Neutrophil (primary cell): ENCODE measurements at regions not wholly inside any gene's neighbourhood (a gene's known extent, or its start where the extent isn't known, plus 50 kb on each side); places are given as distances from the start of the nearest gene placed in this dataset.

Experiments
- H3K27ac ChIP-seq: fragments of 200-600 bp; sonication (generic); 2 replicates; pipeline ENCODE4 v1.5.1; 2016; ENCODE audit warnings: mild to moderate bottlenecking, moderate library complexity
- H3K27me3 ChIP-seq: fragments of 200-600 bp; sonication (generic); 2 replicates; pipeline ENCODE4 v1.6.0; 2016; ENCODE audit warnings: mild to moderate bottlenecking
- H3K36me3 ChIP-seq: fragments of 200-600 bp; sonication (generic); 2 replicates; pipeline ENCODE4 v1.5.1; 2017
- H3K4me1 ChIP-seq, 2 experiments: fragments of 200-600 bp in 1 of 2; sonication (generic) in 1 of 2; 1 replicate in 1 of 2; 2 replicates in 1 of 2; pipeline versions ENCODE4 v1.5.1 to v1.6.1; 2013 to 2016; ENCODE audit warnings: low read depth in 1 of 2, low read length in 1 of 2, mild to moderate bottlenecking in 1 of 2, moderate library complexity in 1 of 2; ENCODE audit not compliant: control insufficient read depth in 1 of 2, insufficient read depth in 1 of 2
- H3K4me3 ChIP-seq, 2 experiments: fragments of 200-600 bp in 1 of 2; sonication (generic) in 1 of 2; 1 replicate in 1 of 2; 2 replicates in 1 of 2; pipeline ENCODE4 v1.5.1; 2013 to 2016; ENCODE audit warnings: low read depth in 1 of 2, low read length in 1 of 2, mild to moderate bottlenecking in 1 of 2, moderate library complexity in 1 of 2
- H3K9me3 ChIP-seq: fragments of 200-600 bp; sonication (generic); 2 replicates; pipeline ENCODE4 v1.5.1; 2016
- TF ChIP-seq, protein P1 (sequence below): fragments of 200-600 bp; sonication (generic); IDR thresholded peaks from 2 replicates; pipeline ENCODE4 v1.5.1; 2016; ENCODE audit warnings: antibody characterized with exemption

DNA sequence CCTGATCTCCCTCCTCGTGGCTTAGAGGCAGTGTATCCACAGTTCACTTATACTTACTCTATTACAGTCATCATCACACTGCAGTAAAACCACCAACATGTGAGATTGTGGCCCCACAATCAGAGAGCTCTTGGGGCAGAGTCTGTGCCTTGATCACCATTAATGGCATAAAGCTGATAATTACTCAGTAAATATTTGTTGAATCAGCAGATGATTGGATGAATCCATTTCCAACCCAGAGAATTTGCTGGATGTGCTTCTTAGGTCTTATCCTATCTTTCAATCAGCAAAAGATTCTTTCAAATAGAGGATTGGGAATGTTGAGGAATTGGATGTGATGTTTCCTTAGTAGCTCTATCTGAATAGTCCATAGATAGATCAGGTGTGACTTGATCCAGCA, 88.8 kb upstream of the PITX1 start:
- Histone ChIP-seq H3K4me3 (no peak overlapping the region), H3K27ac (no peak overlapping the region), H3K9me3 (no peaks in the 10 kb centered on the region), H3K4me1 (no peaks in the 10 kb centered on the region), H3K36me3 (no peaks in the 10 kb centered on the region), H3K27me3 (peaks cover 30% of the 10 kb centered on the region)
- TF ChIP-seq, protein P1, sequence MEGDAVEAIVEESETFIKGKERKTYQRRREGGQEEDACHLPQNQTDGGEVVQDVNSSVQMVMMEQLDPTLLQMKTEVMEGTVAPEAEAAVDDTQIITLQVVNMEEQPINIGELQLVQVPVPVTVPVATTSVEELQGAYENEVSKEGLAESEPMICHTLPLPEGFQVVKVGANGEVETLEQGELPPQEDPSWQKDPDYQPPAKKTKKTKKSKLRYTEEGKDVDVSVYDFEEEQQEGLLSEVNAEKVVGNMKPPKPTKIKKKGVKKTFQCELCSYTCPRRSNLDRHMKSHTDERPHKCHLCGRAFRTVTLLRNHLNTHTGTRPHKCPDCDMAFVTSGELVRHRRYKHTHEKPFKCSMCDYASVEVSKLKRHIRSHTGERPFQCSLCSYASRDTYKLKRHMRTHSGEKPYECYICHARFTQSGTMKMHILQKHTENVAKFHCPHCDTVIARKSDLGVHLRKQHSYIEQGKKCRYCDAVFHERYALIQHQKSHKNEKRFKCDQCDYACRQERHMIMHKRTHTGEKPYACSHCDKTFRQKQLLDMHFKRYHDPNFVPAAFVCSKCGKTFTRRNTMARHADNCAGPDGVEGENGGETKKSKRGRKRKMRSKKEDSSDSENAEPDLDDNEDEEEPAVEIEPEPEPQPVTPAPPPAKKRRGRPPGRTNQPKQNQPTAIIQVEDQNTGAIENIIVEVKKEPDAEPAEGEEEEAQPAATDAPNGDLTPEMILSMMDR: no peak

DNA sequence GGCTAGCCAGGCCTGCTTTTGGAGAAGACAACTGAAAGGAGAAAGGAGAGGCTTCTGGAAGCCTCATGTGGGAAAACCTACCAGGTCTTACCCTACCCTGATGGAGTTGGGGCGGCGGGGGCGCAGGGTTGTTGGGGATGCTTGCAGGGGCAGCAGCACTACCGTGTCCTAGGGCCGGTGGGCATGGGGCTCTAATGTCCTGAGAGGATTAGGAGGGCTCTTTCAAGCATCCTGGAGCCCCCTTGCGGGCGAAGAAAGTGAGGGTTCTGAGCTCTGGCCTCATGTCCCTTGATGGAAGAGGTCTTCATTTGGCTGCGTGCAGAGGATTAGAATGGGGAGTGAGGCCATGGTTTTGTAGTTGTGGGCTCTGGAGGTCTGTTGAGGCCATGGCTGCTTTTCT, 86.9 kb upstream of the PITX1 start:
- no peaks in the 10 kb centered on the region for H3K4me1 ChIP-seq
- no peaks in the 10 kb centered on the region for H3K9me3 ChIP-seq
- peaks cover 28% of the 10 kb centered on the region for H3K27me3 ChIP-seq
- TF ChIP-seq, protein P1: no peak
- no peak overlapping the region for H3K4me3 ChIP-seq
- H3K27ac ChIP-seq: no peak overlapping the region
- H3K36me3 ChIP-seq: no peaks in the 10 kb centered on the region

DNA sequence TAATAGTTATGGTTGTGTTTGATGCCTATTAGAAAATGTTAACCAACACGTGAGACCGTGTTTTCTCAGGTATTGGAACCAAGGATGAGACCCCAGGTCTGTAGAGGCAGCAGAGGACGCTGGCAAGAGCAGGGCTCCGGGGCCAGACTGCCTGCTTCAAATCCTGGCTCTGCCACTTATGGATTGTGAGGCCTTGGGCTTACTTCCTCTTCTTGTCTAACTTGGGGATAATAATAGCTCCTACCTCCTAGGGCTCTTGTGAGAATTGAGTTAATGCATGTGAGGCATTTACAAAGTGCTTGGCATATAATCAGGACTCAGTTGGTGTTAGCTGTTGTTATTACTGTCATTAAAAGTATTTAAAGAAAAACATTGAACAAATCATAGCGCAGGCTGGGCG, 85.5 kb upstream of the PITX1 start:
- H3K36me3 ChIP-seq: no peaks in the 10 kb centered on the region
- TF ChIP-seq, protein P1: no peak
- H3K9me3 ChIP-seq: no peaks in the 10 kb centered on the region
- peaks cover 18% of the 10 kb centered on the region for H3K27me3 ChIP-seq
- H3K27ac ChIP-seq: no peak overlapping the region
- H3K4me3 ChIP-seq: no peak overlapping the region
- no peaks in the 10 kb centered on the region for H3K4me1 ChIP-seq

DNA sequence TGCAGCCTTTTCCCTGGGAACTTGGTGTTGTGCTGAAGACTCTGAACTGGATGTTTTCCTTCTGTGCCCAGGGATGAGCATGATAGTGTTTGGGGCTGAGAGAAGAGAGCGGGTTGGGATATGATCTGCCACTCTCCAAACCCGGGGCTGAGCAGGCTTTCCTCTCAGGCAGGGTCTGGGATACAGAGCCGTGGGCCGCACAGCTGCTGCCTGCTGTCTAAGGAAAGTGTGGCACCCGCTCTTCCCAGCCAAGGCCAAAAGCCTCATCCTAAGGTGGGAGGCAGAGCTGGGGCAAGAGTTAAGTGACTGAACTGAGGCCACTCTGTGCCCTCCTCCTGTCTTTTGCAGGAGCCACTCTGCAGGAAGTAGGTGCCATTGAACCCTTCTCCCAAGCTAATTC, 83.6 kb upstream of the PITX1 start:
- no peaks in the 10 kb centered on the region for H3K4me1 ChIP-seq
- no peak overlapping the region for H3K4me3 ChIP-seq
- no peak overlapping the region for H3K27ac ChIP-seq
- TF ChIP-seq, protein P1: no peak
- H3K9me3 ChIP-seq: no peaks in the 10 kb centered on the region
- H3K27me3 ChIP-seq: peaks cover 3% of the 10 kb centered on the region
- no peaks in the 10 kb centered on the region for H3K36me3 ChIP-seq

DNA sequence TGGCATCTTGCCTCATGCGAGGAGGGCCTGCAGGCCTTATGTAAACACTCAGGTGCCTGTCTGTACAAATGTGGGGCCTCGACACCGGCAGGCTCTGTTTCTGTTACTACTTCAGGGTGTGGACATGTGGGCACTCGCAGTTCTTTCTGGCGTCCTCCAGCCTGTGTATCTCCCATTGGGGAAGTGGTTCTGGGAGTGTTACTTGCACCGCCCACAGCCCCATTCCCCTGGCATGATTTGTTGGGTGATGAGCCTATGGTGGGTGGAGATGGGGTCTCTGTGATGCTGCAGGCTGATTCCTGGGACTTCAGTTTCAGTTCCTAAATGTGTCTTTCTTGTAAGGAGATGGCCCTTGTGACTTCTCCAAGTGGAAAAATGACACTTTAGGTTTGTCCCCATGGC, 82.1 kb upstream of the PITX1 start:
- TF ChIP-seq, protein P1: no peak
- Histone ChIP-seq H3K27ac (no peak overlapping the region), H3K4me1 (no peaks in the 10 kb centered on the region), H3K27me3 (no peaks in the 10 kb centered on the region), H3K4me3 (no peak overlapping the region), H3K9me3 (no peaks in the 10 kb centered on the region), H3K36me3 (no peaks in the 10 kb centered on the region)

DNA sequence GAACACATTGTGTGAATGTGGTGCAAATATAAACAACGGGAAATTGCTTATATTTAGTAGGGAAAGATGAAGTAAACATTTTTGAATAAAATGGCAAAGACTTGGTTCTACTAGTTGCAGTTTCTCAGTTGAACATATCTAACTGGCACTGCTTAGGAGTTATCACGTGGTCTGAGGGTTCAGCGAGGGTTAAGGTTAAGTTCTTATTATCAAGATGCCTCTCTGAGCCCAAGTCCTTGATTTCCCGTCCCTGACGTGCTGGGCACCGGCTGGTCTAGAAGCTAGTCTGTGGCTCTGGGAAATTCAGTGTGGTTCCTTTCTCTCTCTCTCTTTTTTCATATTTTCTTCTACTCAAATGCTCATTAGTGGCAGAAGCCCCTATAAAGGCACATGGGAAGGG, 81.6 kb upstream of the PITX1 start:
- H3K27me3 ChIP-seq: no peaks in the 10 kb centered on the region
- H3K36me3 ChIP-seq: no peaks in the 10 kb centered on the region
- H3K9me3 ChIP-seq: no peaks in the 10 kb centered on the region
- H3K4me3 ChIP-seq: no peak overlapping the region
- TF ChIP-seq, protein P1: no peak
- no peaks in the 10 kb centered on the region for H3K4me1 ChIP-seq
- H3K27ac ChIP-seq: no peak overlapping the region
